GM06990 (cell line): ENCODE measurements at regions not wholly inside any gene's neighbourhood (a gene's known extent, or its start where the extent isn't known, plus 50 kb on each side); places are given as distances from the start of the nearest gene placed in this dataset.
"Not testable (repeated sequence)": the region's sequence is repeated elsewhere in the genome, so short reads cannot be mapped to it uniquely, and the experiment has no call there.

ENCODE experiments used
- DNase-seq: peaks from one replicate; pipeline ENCODE4 v3.0.0-alpha.2; 2011; ENCODE audit not compliant: insufficient read length; ENCODE audit errors: extremely low read depth
- H3K27me3 ChIP-seq: replicated peaks from 2 replicates; pipeline ENCODE4 v1.6.0; 2011; ENCODE audit warnings: low read length; ENCODE audit not compliant: control insufficient read depth, insufficient read depth
- H3K36me3 ChIP-seq: 2 replicates; pipeline ENCODE4 v1.5.1; 2011; ENCODE audit warnings: low read length; ENCODE audit not compliant: control insufficient read depth, insufficient read depth
- H3K4me3 ChIP-seq: replicated peaks from 2 replicates; pipeline ENCODE4 v1.5.1; 2011; ENCODE audit warnings: low read depth, mild to moderate bottlenecking, control low read depth, low read length
- TF ChIP-seq, protein P1 (sequence below): IDR thresholded peaks from 2 replicates; pipeline ENCODE4 v1.5.1; 2011; ENCODE audit warnings: low read length, control low read depth, mild to moderate bottlenecking, inconsistent platforms; ENCODE audit not compliant: insufficient read depth, poor library complexity, severe bottlenecking

DNA sequence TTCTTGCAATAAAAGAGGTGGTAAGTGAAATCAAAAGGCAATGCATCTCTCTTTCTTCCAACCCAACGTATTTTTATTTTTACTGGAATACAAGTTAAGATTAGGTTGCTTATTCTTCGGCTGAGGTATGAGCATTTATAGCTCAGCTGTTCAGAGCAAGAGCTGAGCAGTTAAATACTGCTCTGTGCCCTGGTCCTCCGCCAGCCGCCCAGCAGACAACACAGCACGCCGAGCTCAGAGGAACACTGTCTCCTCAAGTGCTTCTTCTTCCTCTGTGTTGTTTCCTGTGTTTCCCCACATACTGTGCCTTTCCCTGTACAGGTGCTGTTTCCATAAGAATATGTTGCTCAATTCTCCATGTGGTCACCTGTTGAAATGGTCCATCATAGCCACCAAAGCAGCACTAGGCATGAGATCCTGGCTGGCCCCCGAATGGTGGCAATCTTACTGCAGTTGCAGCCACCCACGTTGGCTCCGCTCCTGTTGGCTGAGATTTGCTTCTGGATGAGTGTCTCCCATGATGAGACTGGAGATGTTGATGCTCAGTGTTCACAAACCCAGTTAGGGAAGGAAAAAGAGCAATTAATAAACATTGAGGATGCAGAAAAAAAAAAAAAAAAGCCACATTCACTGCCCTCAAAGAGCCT, 515.3 kb downstream of the GRIN2A start:
- TF ChIP-seq, protein P1, sequence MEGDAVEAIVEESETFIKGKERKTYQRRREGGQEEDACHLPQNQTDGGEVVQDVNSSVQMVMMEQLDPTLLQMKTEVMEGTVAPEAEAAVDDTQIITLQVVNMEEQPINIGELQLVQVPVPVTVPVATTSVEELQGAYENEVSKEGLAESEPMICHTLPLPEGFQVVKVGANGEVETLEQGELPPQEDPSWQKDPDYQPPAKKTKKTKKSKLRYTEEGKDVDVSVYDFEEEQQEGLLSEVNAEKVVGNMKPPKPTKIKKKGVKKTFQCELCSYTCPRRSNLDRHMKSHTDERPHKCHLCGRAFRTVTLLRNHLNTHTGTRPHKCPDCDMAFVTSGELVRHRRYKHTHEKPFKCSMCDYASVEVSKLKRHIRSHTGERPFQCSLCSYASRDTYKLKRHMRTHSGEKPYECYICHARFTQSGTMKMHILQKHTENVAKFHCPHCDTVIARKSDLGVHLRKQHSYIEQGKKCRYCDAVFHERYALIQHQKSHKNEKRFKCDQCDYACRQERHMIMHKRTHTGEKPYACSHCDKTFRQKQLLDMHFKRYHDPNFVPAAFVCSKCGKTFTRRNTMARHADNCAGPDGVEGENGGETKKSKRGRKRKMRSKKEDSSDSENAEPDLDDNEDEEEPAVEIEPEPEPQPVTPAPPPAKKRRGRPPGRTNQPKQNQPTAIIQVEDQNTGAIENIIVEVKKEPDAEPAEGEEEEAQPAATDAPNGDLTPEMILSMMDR: no peak
- DNase-seq: no peak
- H3K4me3 ChIP-seq: no peak overlapping the region
- H3K27me3 ChIP-seq: no peaks in the 10 kb centered on the region
- no peaks in the 10 kb centered on the region for H3K36me3 ChIP-seq

DNA sequence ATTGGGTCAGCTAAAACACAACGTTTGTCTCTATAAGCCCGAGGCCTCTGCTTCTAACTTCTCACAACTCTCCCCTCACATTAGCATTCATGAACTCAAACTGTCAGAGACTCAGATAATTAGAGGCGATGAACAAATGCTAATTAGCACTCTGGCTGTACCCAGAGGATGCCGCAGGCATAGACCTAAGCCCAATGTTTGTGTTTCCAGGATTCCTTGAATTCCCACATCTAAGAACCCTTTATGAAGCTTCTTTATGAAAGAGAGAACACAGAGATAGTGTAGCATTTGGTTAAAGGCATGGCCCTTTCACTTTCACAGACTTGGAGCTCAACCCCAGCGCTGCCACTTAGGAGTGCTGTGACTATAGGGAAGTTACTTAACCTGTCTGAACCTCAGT, 512.2 kb downstream of the GRIN2A start:
- no peak overlapping the region for H3K4me3 ChIP-seq
- no peaks in the 10 kb centered on the region for H3K36me3 ChIP-seq
- H3K27me3 ChIP-seq: no peaks in the 10 kb centered on the region
- TF ChIP-seq, protein P1: no peak
- DNase-seq: no peak

DNA sequence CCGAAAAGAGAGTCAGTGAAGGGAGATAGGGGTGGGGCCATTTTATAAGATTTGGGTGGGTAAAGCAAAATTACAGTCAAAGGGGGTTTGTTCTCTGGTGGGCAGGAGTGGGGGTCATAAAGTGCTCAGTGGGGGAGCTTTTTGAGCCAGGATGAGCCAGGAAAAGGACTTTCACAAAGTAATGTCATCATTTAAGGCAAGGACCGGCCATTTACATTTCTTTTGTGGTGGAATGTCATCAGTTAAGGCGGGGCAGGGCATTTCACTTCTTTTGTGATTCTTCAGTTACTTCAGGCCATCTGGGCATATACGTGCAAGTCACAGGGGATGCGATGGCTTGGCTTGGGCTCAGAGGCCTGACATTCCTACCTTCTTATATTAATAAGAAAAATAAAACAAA, 511.6 kb downstream of the GRIN2A start:
- H3K36me3 ChIP-seq: not testable (repeated sequence)

DNA sequence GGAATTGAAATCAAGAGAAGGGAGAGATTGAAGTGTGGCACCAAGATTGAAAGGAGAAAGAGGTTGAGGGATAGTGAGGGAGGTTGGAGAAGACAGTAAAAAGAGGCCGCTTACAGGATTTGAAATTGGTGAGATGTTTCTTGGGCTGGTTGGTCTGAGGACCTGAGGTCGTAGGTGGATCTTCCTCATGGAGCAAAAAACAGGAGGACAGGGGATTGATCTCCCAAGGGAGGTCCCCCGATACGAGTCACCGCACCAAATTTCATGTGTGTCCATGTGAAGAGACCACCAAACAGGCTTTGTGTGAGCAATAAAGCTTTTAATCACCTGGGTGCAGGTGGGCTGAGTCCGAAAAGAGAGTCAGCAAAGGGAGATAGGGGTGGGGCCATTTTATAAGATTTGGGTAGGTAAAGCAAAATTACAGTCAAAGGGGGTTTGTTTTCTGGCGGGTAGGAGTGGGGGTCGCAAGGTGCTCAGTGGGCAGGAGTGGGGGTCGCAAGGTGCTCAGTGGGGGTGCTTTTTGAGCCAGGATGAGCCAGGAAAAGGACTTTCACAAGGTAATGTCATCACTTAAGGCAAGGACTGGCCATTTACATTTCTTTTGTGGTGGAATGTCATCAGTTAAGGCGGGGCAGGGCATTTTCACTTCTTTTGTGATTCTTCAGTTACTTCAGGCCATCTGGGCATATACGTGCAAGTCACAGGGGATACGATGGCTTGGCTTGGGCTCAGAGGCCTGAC, 505.5 kb downstream of the GRIN2A start:
- H3K36me3 ChIP-seq, H3K4me3 ChIP-seq, H3K27me3 ChIP-seq, DNase-seq: not testable (repeated sequence)

More for the DNA sequence above, 511.6 kb downstream of the GRIN2A start:
- H3K4me3 ChIP-seq, H3K27me3 ChIP-seq, DNase-seq: not testable (repeated sequence)

DNA sequence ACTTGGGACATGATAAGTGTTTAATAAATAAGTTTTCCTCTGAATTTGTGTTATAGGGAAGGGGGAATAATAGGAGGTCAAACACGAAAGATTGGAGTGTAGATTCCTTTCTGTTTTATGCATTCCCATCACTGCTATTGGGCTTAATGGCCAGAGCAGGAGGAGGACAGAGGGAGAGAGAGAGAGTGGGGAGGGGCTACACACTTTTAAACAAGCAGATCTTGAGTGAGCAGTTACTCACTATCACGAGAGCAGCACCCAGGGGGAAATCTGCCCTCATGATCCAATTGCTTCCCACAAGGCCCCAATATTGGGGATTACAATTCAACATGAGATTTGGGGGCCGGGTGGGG, 505.0 kb downstream of the GRIN2A start:
- no peaks in the 10 kb centered on the region for H3K36me3 ChIP-seq
- TF ChIP-seq, protein P1: no peak
- no peak overlapping the region for H3K4me3 ChIP-seq
- DNase-seq: no peak
- no peaks in the 10 kb centered on the region for H3K27me3 ChIP-seq

DNA sequence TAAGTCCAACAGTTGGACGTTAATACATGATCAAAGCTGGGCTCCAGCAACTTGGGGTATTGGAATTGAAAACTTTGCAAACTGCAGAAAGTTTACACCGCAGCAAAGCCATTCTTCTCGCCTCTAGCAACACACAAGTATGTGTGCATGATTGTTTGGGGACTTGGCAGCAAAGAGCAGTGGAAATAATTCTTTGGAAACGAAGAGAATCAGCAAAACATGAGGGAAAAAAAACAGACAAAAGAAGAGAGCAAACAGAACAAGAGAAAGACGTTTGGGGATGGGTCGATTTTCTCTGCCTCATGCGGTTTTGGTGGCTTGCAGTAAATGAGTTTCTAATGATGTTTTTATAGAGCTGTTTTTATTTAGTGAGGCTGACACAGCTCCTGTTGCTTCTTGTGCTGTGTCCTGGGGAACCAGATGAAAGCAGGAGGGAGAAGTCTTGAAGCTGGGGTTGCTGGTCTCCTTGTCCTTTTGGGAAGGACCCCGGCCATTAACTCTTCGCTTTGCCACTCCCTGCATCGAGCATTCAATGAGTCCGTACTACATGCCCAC, 502.9 kb downstream of the GRIN2A start:
- TF ChIP-seq, protein P1: no peak
- no peak for DNase-seq
- Histone ChIP-seq H3K27me3 (no peaks in the 10 kb centered on the region), H3K36me3 (no peaks in the 10 kb centered on the region), H3K4me3 (no peak overlapping the region)
